ENCODE measurements at regions not wholly inside any gene's neighbourhood (a gene's known extent, or its start where the extent isn't known, plus 50 kb on each side); places are given as distances from the start of the nearest gene placed in this dataset.

- Histone ChIP-seq H3K9me3 (ENCODE audit: low read length) (no peaks in the 10 kb centered on the region), H2AFZ (ENCODE audit: low read depth, low read length) (no peak overlapping the region), H3K36me3 (ENCODE audit: insufficient read depth, low read length) (peaks cover 4% of the 10 kb centered on the region), H3K4me3 (ENCODE audit: low read length) (no peak overlapping the region), H3K4me1 (ENCODE audit: insufficient read depth, low read length) (peaks cover 11% of the 10 kb centered on the region), H3K27me3 (ENCODE audit: insufficient read depth, low read length) (no peaks in the 10 kb centered on the region)
Measured at GRCh38 chr1:39085174-39085573, 59.0 kb downstream of the NDUFS5 start.

DNA sequence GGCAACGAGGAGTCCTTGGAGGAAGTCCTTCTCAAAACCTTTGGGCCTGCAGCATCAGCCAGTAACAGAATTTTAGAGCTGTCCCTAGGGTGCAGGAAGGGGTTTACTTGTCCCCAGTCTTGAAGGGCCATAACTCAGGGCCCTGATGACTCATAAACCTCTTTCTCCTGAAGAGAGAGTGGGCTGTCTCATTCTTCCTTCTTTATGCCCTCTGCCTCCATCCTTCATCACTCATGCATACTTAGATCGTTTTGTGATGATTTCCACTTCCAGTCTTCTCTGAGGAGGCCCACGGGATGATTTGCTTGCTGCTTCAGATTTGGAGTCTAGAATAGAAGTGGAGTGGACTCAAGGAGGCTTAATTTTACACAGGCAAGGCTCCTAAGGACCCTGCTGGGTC, 60.2 kb downstream of the NDUFS5 start:
- H3K27me3 ChIP-seq (ENCODE audit: insufficient read depth, low read length) = no peaks in the 10 kb centered on the region
- no peak overlapping the region for H2AFZ ChIP-seq (ENCODE audit: low read depth, low read length)
- H3K36me3 ChIP-seq (ENCODE audit: insufficient read depth, low read length) = peaks cover 4% of the 10 kb centered on the region
- no peaks in the 10 kb centered on the region for H3K9me3 ChIP-seq (ENCODE audit: low read length)
- no peak overlapping the region for H3K4me3 ChIP-seq (ENCODE audit: low read length)
- peaks cover 11% of the 10 kb centered on the region for H3K4me1 ChIP-seq (ENCODE audit: insufficient read depth, low read length)

GRCh38 chr1:39086865-39087409, 60.8 kb downstream of the NDUFS5 start:
- Histone ChIP-seq H3K36me3 (ENCODE audit: insufficient read depth, low read length) (peaks cover 4% of the 10 kb centered on the region), H3K9me3 (ENCODE audit: low read length) (no peaks in the 10 kb centered on the region), H2AFZ (ENCODE audit: low read depth, low read length) (no peak overlapping the region), H3K4me1 (ENCODE audit: insufficient read depth, low read length) (peaks cover 11% of the 10 kb centered on the region), H3K27me3 (ENCODE audit: insufficient read depth, low read length) (no peaks in the 10 kb centered on the region), H3K4me3 (ENCODE audit: low read length) (no peak overlapping the region)

GRCh38 chr1:39087435-39087834, 61.3 kb downstream of the NDUFS5 start:
- Histone ChIP-seq H3K27me3 (ENCODE audit: insufficient read depth, low read length) (no peaks in the 10 kb centered on the region), H3K9me3 (ENCODE audit: low read length) (no peaks in the 10 kb centered on the region), H3K36me3 (ENCODE audit: insufficient read depth, low read length) (peaks cover 4% of the 10 kb centered on the region), H3K4me1 (ENCODE audit: insufficient read depth, low read length) (peaks cover 6% of the 10 kb centered on the region), H3K4me3 (ENCODE audit: low read length) (no peak overlapping the region), H2AFZ (ENCODE audit: low read depth, low read length) (no peak overlapping the region)

DNA sequence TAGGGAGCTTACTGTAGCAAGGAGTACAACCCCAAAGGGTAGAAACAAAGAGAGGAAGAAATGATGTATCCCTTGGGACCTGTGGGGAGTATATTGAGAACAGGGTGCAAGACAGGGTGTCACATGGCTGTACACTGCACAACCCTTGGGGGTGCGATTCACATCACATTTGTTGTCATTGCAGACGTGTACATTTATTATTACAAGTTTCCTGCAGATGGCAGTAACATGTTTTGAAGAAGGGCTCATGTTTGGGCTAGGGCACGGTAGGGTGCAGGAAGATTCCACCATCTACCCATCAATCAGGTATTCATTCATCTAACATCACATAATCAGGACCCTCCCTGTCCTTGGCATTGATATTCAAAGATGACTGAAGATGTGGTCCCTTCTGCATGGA, 62.5 kb downstream of the NDUFS5 start:
- Histone ChIP-seq H3K4me1 (ENCODE audit: insufficient read depth, low read length) (no peaks in the 10 kb centered on the region), H3K36me3 (ENCODE audit: insufficient read depth, low read length) (peaks cover 4% of the 10 kb centered on the region)

GRCh38 chr1:39089931-39090521, 63.9 kb downstream of the NDUFS5 start:
- H3K4me1 ChIP-seq (ENCODE audit: insufficient read depth, low read length) = no peaks in the 10 kb centered on the region
- peaks cover 2% of the 10 kb centered on the region for H3K36me3 ChIP-seq (ENCODE audit: insufficient read depth, low read length)
- no peaks in the 10 kb centered on the region for H3K9me3 ChIP-seq (ENCODE audit: low read length)
- no peak overlapping the region for H3K4me3 ChIP-seq (ENCODE audit: low read length)
- no peak overlapping the region for H2AFZ ChIP-seq (ENCODE audit: low read depth, low read length)
- H3K27me3 ChIP-seq (ENCODE audit: insufficient read depth, low read length) = no peaks in the 10 kb centered on the region

More for the DNA sequence above, 62.5 kb downstream of the NDUFS5 start:
- Histone ChIP-seq H3K9me3 (ENCODE audit: low read length) (no peaks in the 10 kb centered on the region), H3K27me3 (ENCODE audit: insufficient read depth, low read length) (no peaks in the 10 kb centered on the region), H3K4me3 (ENCODE audit: low read length) (no peak overlapping the region), H2AFZ (ENCODE audit: low read depth, low read length) (no peak overlapping the region)

- Histone ChIP-seq H3K36me3 (ENCODE audit: insufficient read depth, low read length) (no peaks in the 10 kb centered on the region), H3K9me3 (ENCODE audit: low read length) (no peaks in the 10 kb centered on the region), H2AFZ (ENCODE audit: low read depth, low read length) (no peak overlapping the region), H3K4me3 (ENCODE audit: low read length) (no peak overlapping the region), H3K27me3 (ENCODE audit: insufficient read depth, low read length) (no peaks in the 10 kb centered on the region), H3K4me1 (ENCODE audit: insufficient read depth, low read length) (no peaks in the 10 kb centered on the region)
Measured at GRCh38 chr1:39090757-39091380, 64.7 kb downstream of the NDUFS5 start.

- Histone ChIP-seq H3K9me3 (ENCODE audit: low read length) (no peaks in the 10 kb centered on the region), H3K4me1 (ENCODE audit: insufficient read depth, low read length) (no peaks in the 10 kb centered on the region), H3K4me3 (ENCODE audit: low read length) (no peak overlapping the region), H2AFZ (ENCODE audit: low read depth, low read length) (no peak overlapping the region), H3K27me3 (ENCODE audit: insufficient read depth, low read length) (no peaks in the 10 kb centered on the region), H3K36me3 (ENCODE audit: insufficient read depth, low read length) (no peaks in the 10 kb centered on the region)
Measured at GRCh38 chr1:39091845-39092645, 65.9 kb downstream of the NDUFS5 start.

- H3K4me1 ChIP-seq (ENCODE audit: insufficient read depth, low read length) = peaks cover 12% of the 10 kb centered on the region
- H3K36me3 ChIP-seq (ENCODE audit: insufficient read depth, low read length) = no peaks in the 10 kb centered on the region
- H3K4me3 ChIP-seq (ENCODE audit: low read length) = no peak overlapping the region
- H3K9me3 ChIP-seq (ENCODE audit: low read length) = no peaks in the 10 kb centered on the region
- H3K27me3 ChIP-seq (ENCODE audit: insufficient read depth, low read length) = no peaks in the 10 kb centered on the region
- H2AFZ ChIP-seq (ENCODE audit: low read depth, low read length) = no peak overlapping the region
Measured at GRCh38 chr1:39094685-39095084, 68.5 kb downstream of the NDUFS5 start.

- no peak overlapping the region for H2AFZ ChIP-seq (ENCODE audit: low read depth, low read length)
- no peak overlapping the region for H3K4me3 ChIP-seq (ENCODE audit: low read length)
- H3K36me3 ChIP-seq (ENCODE audit: insufficient read depth, low read length) = no peaks in the 10 kb centered on the region
- H3K9me3 ChIP-seq (ENCODE audit: low read length) = no peaks in the 10 kb centered on the region
- no peaks in the 10 kb centered on the region for H3K27me3 ChIP-seq (ENCODE audit: insufficient read depth, low read length)
- H3K4me1 ChIP-seq (ENCODE audit: insufficient read depth, low read length) = peaks cover 28% of the 10 kb centered on the region
Measured at GRCh38 chr1:39098546-39099250, 72.5 kb downstream of the NDUFS5 start.

- Histone ChIP-seq H3K4me1 (ENCODE audit: insufficient read depth, low read length) (peaks cover 48% of the 10 kb centered on the region), H3K27me3 (ENCODE audit: insufficient read depth, low read length) (no peaks in the 10 kb centered on the region), H3K9me3 (ENCODE audit: low read length) (no peaks in the 10 kb centered on the region), H3K4me3 (ENCODE audit: low read length) (peak overlapping the region; percentile 10), H3K36me3 (ENCODE audit: insufficient read depth, low read length) (no peaks in the 10 kb centered on the region), H2AFZ (ENCODE audit: low read depth, low read length) (no peak overlapping the region)
Measured at GRCh38 chr1:39102537-39103327, 76.6 kb downstream of the NDUFS5 start.
